ENCODE measurements at regions not wholly inside any gene's neighbourhood (a gene's known extent, or its start where the extent isn't known, plus 50 kb on each side); places are given as distances from the start of the nearest gene placed in this dataset.

GRCh38 chr5:74956278-74956677 is 90.1 kb upstream of the FAM169A start:
- in situ Hi-C loops (cut with MboI; ENCODE audit: low sequenced_read_pairs) = no loop called here

GRCh38 chr5:74954919-74955318 is 88.7 kb upstream of the FAM169A start:
- in situ Hi-C loops (cut with MboI; ENCODE audit: low sequenced_read_pairs) = no loop called here

GRCh38 chr5:74953937-74954720 is 87.9 kb upstream of the FAM169A start:
- in situ Hi-C loops (cut with MboI; ENCODE audit: low sequenced_read_pairs) = no loop called here

- in situ Hi-C loops (cut with MboI; ENCODE audit: low sequenced_read_pairs) = no loop called here
These were observed 87.4 kb upstream of the FAM169A start for GRCh38 chr5:74953554-74953936.

GRCh38 chr5:74952406-74952805 is 86.2 kb upstream of the FAM169A start:
- in situ Hi-C loops (cut with MboI; ENCODE audit: low sequenced_read_pairs) = no loop called here

GRCh38 chr5:74951865-74952264 is 85.7 kb upstream of the FAM169A start:
- in situ Hi-C loops (cut with MboI; ENCODE audit: low sequenced_read_pairs) = no loop called here

- in situ Hi-C loops (cut with MboI; ENCODE audit: low sequenced_read_pairs) = no loop called here
These were observed 84.8 kb upstream of the FAM169A start for GRCh38 chr5:74950836-74951515.

- in situ Hi-C loops (cut with MboI; ENCODE audit: low sequenced_read_pairs) = no loop called here
These were observed 83.8 kb upstream of the FAM169A start for GRCh38 chr5:74949976-74950375.

GRCh38 chr5:74948031-74948546 is 81.9 kb upstream of the FAM169A start:
- in situ Hi-C loops (cut with MboI; ENCODE audit: low sequenced_read_pairs) = no loop called here

- in situ Hi-C loops (cut with MboI; ENCODE audit: low sequenced_read_pairs) = no loop called here
These were observed 80.3 kb upstream of the FAM169A start for GRCh38 chr5:74946471-74946870.

GRCh38 chr5:74945561-74946165 is 79.5 kb upstream of the FAM169A start:
- in situ Hi-C loops (cut with MboI; ENCODE audit: low sequenced_read_pairs) = no loop called here

- in situ Hi-C loops (cut with MboI; ENCODE audit: low sequenced_read_pairs) = no loop called here
These were observed 77.7 kb upstream of the FAM169A start for GRCh38 chr5:74943905-74944304.

- in situ Hi-C loops (cut with MboI; ENCODE audit: low sequenced_read_pairs) = no loop called here
These were observed 76.6 kb upstream of the FAM169A start for GRCh38 chr5:74942622-74943286.

GRCh38 chr5:74940782-74941353 is 74.7 kb upstream of the FAM169A start:
- in situ Hi-C loops (cut with MboI; ENCODE audit: low sequenced_read_pairs) = no loop called here

GRCh38 chr5:74938250-74938933 is 72.2 kb upstream of the FAM169A start:
- in situ Hi-C loops (cut with MboI; ENCODE audit: low sequenced_read_pairs) = no loop called here

GRCh38 chr5:74935752-74936091 is 69.5 kb upstream of the FAM169A start:
- in situ Hi-C loops (cut with MboI; ENCODE audit: low sequenced_read_pairs) = no loop called here

- in situ Hi-C loops (cut with MboI; ENCODE audit: low sequenced_read_pairs) = no loop called here
These were observed 69.0 kb upstream of the FAM169A start for GRCh38 chr5:74934949-74935751.

- in situ Hi-C loops (cut with MboI; ENCODE audit: low sequenced_read_pairs) = no loop called here
These were observed 61.1 kb upstream of the FAM169A start for GRCh38 chr5:74927336-74927735.

- in situ Hi-C loops (cut with MboI; ENCODE audit: low sequenced_read_pairs) = loop anchor here (10.0 kb wide), 1 partner anchor 245 kb away; no protein-coding TSS in a partner anchor
These were observed 53.3 kb upstream of the FAM169A start for GRCh38 chr5:74919487-74919886.

GRCh38 chr5:74919041-74919440 is 52.9 kb upstream of the FAM169A start:
- in situ Hi-C loops (cut with MboI; ENCODE audit: low sequenced_read_pairs) = loop anchor here (10.0 kb wide), 1 partner anchor 244 kb away; no protein-coding TSS in a partner anchor
